H9 (cell line): ENCODE measurements at regions not wholly inside any gene's neighbourhood (a gene's known extent, or its start where the extent isn't known, plus 50 kb on each side); places are given as distances from the start of the nearest gene placed in this dataset.

Source experiments
- DNase-seq: peaks from one replicate; pipeline ENCODE4 v3.0.0-alpha.2; 2017
- H2AFZ ChIP-seq: one replicate; pipeline ENCODE4 v1.6.1; 2013; ENCODE audit warnings: mild to moderate bottlenecking, low read length, control low read depth, moderate library complexity
- H2AK5ac ChIP-seq: 2 replicates; pipeline ENCODE4 v1.6.1; 2013; ENCODE audit warnings: low read length, control low read depth, mixed read lengths; ENCODE audit not compliant: insufficient read length
- H2BK120ac ChIP-seq: one replicate; pipeline ENCODE4 v1.6.1; 2013; ENCODE audit warnings: low read depth, mild to moderate bottlenecking, low read length, control low read depth, inconsistent platforms; ENCODE audit not compliant: poor library complexity, severe bottlenecking
- H2BK12ac ChIP-seq: 2 replicates; pipeline ENCODE4 v1.6.1; 2013; ENCODE audit warnings: low read length, control low read depth, mixed read lengths, low read depth; ENCODE audit not compliant: insufficient read length
- H2BK15ac ChIP-seq: 2 replicates; pipeline ENCODE4 v1.6.1; 2013; ENCODE audit warnings: low read depth, low read length, control low read depth
- H2BK20ac ChIP-seq: one replicate; pipeline ENCODE4 v1.6.1; 2013; ENCODE audit warnings: low read depth, mild to moderate bottlenecking, low read length, control low read depth, inconsistent platforms; ENCODE audit not compliant: poor library complexity, severe bottlenecking
- H2BK5ac ChIP-seq: 2 replicates; pipeline ENCODE4 v1.6.1; 2013; ENCODE audit warnings: low read length, control low read depth, mixed read lengths; ENCODE audit not compliant: insufficient read length
- H3K14ac ChIP-seq: 2 replicates; pipeline ENCODE4 v1.6.1; 2013; ENCODE audit warnings: low read length, control low read depth; ENCODE audit not compliant: insufficient read depth
- H3K18ac ChIP-seq: 2 replicates; pipeline ENCODE4 v1.6.1; 2013; ENCODE audit warnings: low read depth, mild to moderate bottlenecking, mixed read lengths, low read length, control low read depth; ENCODE audit not compliant: insufficient read length
- H3K23ac ChIP-seq: 2 replicates; pipeline ENCODE4 v1.6.1; 2013; ENCODE audit warnings: low read length, control low read depth, mixed read lengths, low read depth; ENCODE audit not compliant: insufficient read length
- H3K23me2 ChIP-seq: 2 replicates; pipeline ENCODE4 v1.6.1; 2013; ENCODE audit warnings: low read depth, mild to moderate bottlenecking, mixed read lengths, low read length, control low read depth; ENCODE audit not compliant: insufficient read length, poor library complexity, severe bottlenecking
- H3K27ac ChIP-seq: 2 replicates; pipeline ENCODE4 v1.5.1; 2013; ENCODE audit warnings: low read length, control low read depth, mixed read lengths, low read depth; ENCODE audit not compliant: insufficient read length
- H3K27me3 ChIP-seq: 2 replicates; pipeline ENCODE4 v1.6.1; 2013; ENCODE audit warnings: low read length, control low read depth, inconsistent platforms; ENCODE audit not compliant: insufficient read depth
- H3K4ac ChIP-seq: 2 replicates; pipeline ENCODE4 v1.6.1; 2013; ENCODE audit warnings: low read depth, mild to moderate bottlenecking, control low read depth, inconsistent platforms, low read length, moderate library complexity
- H3K4me1 ChIP-seq: 2 replicates; pipeline ENCODE4 v1.6.1; 2013; ENCODE audit warnings: low read length, control low read depth, inconsistent platforms; ENCODE audit not compliant: insufficient read depth
- H3K4me2 ChIP-seq: 2 replicates; pipeline ENCODE4 v1.6.1; 2013; ENCODE audit warnings: low read length, control low read depth, mixed read lengths; ENCODE audit not compliant: insufficient read length, insufficient read depth
- H3K56ac ChIP-seq: 2 replicates; pipeline ENCODE4 v1.6.1; 2013; ENCODE audit warnings: low read depth, mild to moderate bottlenecking, mixed read lengths, low read length, control low read depth; ENCODE audit not compliant: insufficient read length
- H3K79me1 ChIP-seq: 2 replicates; pipeline ENCODE4 v1.6.1; 2013; ENCODE audit warnings: low read depth, mild to moderate bottlenecking, moderate library complexity, low read length, control low read depth, inconsistent platforms; ENCODE audit not compliant: insufficient read depth, poor library complexity, severe bottlenecking
- H3K79me2 ChIP-seq: 2 replicates; pipeline ENCODE4 v1.6.1; 2013; ENCODE audit warnings: low read length, control low read depth, inconsistent platforms; ENCODE audit not compliant: insufficient read depth
- H3K9ac ChIP-seq: 2 replicates; pipeline ENCODE4 v1.6.1; 2013; ENCODE audit warnings: low read length, control low read depth, mixed read lengths; ENCODE audit not compliant: insufficient read length; ENCODE audit errors: extremely low read depth
- H3K9me3 ChIP-seq: one replicate; pipeline ENCODE4 v1.6.1; 2013; ENCODE audit warnings: low read depth, low read length, inconsistent platforms; ENCODE audit not compliant: control insufficient read depth
- H3T11ph ChIP-seq: one replicate; pipeline ENCODE4 v1.6.1; 2013; ENCODE audit warnings: mild to moderate bottlenecking, low read length, control low read depth, inconsistent platforms
- H4K20me1 ChIP-seq: one replicate; pipeline ENCODE4 v1.6.1; 2013; ENCODE audit not compliant: control insufficient read depth, insufficient read length, insufficient read depth
- H4K5ac ChIP-seq: 2 replicates; pipeline ENCODE4 v1.6.1; 2013; ENCODE audit warnings: low read depth, mild to moderate bottlenecking, mixed read lengths, low read length, control low read depth; ENCODE audit not compliant: insufficient read length
- H4K8ac ChIP-seq: replicated peaks from 2 replicates; pipeline ENCODE4 v1.6.1; 2013; ENCODE audit warnings: low read length, control low read depth, mixed read lengths, low read depth; ENCODE audit not compliant: insufficient read length
- H4K91ac ChIP-seq: 2 replicates; pipeline ENCODE4 v1.6.1; 2013; ENCODE audit warnings: low read depth, mild to moderate bottlenecking, moderate library complexity, mixed read lengths, low read length, control low read depth; ENCODE audit not compliant: insufficient read length
- H3K27ac Mint-ChIP-seq, 3 experiments: 2 replicates in 2 of 3; 3 replicates in 1 of 3; pipeline ENCODE4 v1.8.0; 2020 to 2021; ENCODE audit warnings: mixed read lengths in 3 of 3, mild to moderate bottlenecking in 1 of 3, moderate library complexity in 1 of 3
- H3K27me3 Mint-ChIP-seq: 2 replicates; pipeline ENCODE4 v1.8.0; 2021; ENCODE audit warnings: low read depth, mild to moderate bottlenecking, moderate library complexity, mixed read lengths
- H3K36me3 Mint-ChIP-seq, 3 experiments: 2 replicates in 2 of 3; 3 replicates in 1 of 3; pipeline ENCODE4 v1.8.0; 2020 to 2021; ENCODE audit warnings: low read depth in 3 of 3, mixed read lengths in 3 of 3; ENCODE audit not compliant: insufficient read depth in 1 of 3
- H3K4me1 Mint-ChIP-seq, 2 experiments: 2 replicates each; pipeline ENCODE4 v1.8.0; 2020; ENCODE audit warnings: mixed read lengths in 2 of 2
- H3K4me3 Mint-ChIP-seq, 2 experiments: 2 replicates in 1 of 2; 3 replicates in 1 of 2; pipeline ENCODE4 v1.8.0; 2020 to 2021; ENCODE audit warnings: mild to moderate bottlenecking in 2 of 2, mixed read lengths in 2 of 2, moderate library complexity in 1 of 2
- H3K9me3 Mint-ChIP-seq, 2 experiments: 2 replicates in 1 of 2; 3 replicates in 1 of 2; pipeline ENCODE4 v1.8.0; 2020; ENCODE audit warnings: mild to moderate bottlenecking in 2 of 2, mixed read lengths in 2 of 2, moderate library complexity in 1 of 2
- CTCF ChIP-seq: fragments of 200-600 bp; sonication (generic); conservative IDR thresholded peaks from 3 replicates; pipeline ENCODE4 v1.8.0; 2021; ENCODE audit warnings: antibody characterized with exemption, mild to moderate bottlenecking
- WGBS: extraction: QIAGEN DNeasy Blood & Tissue Kit; methylation state at CpG from one replicate; pipeline ENCODE4 v1.1.7; 2013; ENCODE audit warnings: missing lambda C conversion rate, low lambda C conversion rate, mixed read lengths; ENCODE audit not compliant: insufficient read length; ENCODE audit errors: extremely low coverage; 5-methylcytosine and 5-hydroxymethylcytosine counted together

GRCh38 chr2:18795906-18796305 lies 206.5 kb upstream of the NT5C1B start:
- H3K9ac ChIP-seq, result no peak overlapping the region
- H3K4me1 Mint-ChIP-seq, result no peaks in the 10 kb centered on the region
- no peak overlapping the region for H3K14ac ChIP-seq
- H3K79me2 ChIP-seq, result no peaks in the 10 kb centered on the region
- H2AK5ac ChIP-seq, result no peak overlapping the region
- no peaks in the 10 kb centered on the region for H4K20me1 ChIP-seq
- no peak overlapping the region for H2BK12ac ChIP-seq
- H3K23ac ChIP-seq, result no peak overlapping the region
- no peak overlapping the region for H3K4me3 Mint-ChIP-seq
- no peak overlapping the region for H2BK5ac ChIP-seq
- H4K8ac ChIP-seq, result no peak overlapping the region
- no peaks in the 10 kb centered on the region for H3K36me3 Mint-ChIP-seq
- no peaks in the 10 kb centered on the region for H3K9me3 Mint-ChIP-seq
- no peak overlapping the region for H3K4ac ChIP-seq
- H3K4me2 ChIP-seq, result no peak overlapping the region
- no peak overlapping the region for H4K91ac ChIP-seq
- H3K18ac ChIP-seq, result no peak overlapping the region
- no peaks in the 10 kb centered on the region for H3K9me3 ChIP-seq
- H2BK120ac ChIP-seq, result no peak overlapping the region
- no peak overlapping the region for H3T11ph ChIP-seq
- WGBS, result no CpG with 5 or more reads among the region's 1 CpG
- H3K27ac ChIP-seq, result no peak overlapping the region
- H3K27me3 ChIP-seq, result no peaks in the 10 kb centered on the region
- no peak overlapping the region for H2BK20ac ChIP-seq
- no peak overlapping the region for H2BK15ac ChIP-seq
- no peak overlapping the region for H4K5ac ChIP-seq
- no peaks in the 10 kb centered on the region for H3K4me1 ChIP-seq
- H3K27ac Mint-ChIP-seq, result no peak overlapping the region; a peak in 1 of 7 replicates
- TF ChIP-seq CTCF, result no peak
- peaks cover 9% of the 10 kb centered on the region for H3K27me3 Mint-ChIP-seq
- no peak overlapping the region for H2AFZ ChIP-seq
- H3K56ac ChIP-seq, result no peak overlapping the region
- no peak for DNase-seq
- no peaks in the 10 kb centered on the region for H3K23me2 ChIP-seq
- H3K79me1 ChIP-seq, result no peaks in the 10 kb centered on the region
